ENCODE measurements at regions not wholly inside any gene's neighbourhood (a gene's known extent, or its start where the extent isn't known, plus 50 kb on each side); places are given as distances from the start of the nearest gene placed in this dataset.

DNA sequence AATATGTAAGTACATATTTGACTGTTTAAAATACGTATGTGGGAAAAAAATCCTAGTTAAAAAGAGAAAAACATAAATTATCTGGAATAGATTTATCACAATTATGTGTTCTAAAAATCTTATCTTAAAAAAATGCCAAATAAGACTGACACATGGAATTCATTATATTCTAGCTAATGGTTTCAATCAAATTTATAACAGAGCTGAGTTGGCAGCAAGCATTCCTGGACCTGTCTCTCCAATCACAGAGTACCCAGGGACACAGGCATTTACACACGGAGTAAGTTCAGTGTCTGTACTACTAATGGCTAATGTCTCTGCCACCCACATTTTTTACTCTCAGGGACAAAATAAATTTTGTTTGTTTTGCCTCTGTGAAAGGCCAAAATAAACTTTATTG is 122.3 kb downstream of the RPS12 start:
- no peak for DNase-seq (ENCODE audit: low read depth)

DNA sequence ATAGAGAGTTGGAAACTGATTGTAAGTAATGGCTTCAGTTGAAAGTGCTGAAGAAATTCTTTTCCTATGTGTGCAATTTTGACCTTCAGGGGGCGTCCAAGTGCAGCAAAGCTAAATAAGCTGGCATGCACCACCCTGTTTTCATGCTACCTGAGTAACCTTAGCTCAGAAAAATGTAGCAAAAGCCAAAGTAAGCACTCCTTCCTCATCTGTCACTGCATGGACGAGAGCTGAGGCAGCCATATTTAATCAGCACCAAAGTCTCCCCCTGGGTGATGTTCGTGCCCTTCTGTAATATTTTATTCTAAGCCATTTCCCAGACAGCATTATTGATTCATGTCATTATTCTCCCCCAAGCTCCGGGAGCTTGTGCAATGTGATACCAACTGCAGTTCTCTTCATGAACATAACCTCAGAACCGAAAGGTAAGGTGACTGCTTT is 123.1 kb downstream of the RPS12 start:
- DNase-seq (ENCODE audit: low read depth) = no peak

DNA sequence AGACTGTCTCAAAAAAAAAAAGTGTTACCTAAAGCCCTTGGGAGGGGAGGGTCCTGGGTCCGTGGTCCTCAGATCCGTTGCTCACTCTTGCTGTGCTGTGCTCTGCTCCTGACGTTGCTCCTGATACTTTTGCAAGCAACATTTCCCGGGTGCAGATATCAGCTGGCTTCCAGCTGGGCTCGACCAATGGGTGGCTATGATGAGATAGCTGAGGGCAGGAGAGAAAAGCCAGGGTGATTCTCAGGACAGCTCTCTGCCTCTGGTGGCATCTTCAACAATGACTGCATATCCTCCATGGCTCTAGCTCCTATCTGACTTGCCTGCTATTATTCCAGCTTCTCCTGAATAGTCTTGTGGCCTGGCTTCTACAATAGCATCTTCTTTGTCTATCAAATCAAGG is 134.5 kb downstream of the RPS12 start:
- DNase-seq (ENCODE audit: low read depth) = no peak

DNA sequence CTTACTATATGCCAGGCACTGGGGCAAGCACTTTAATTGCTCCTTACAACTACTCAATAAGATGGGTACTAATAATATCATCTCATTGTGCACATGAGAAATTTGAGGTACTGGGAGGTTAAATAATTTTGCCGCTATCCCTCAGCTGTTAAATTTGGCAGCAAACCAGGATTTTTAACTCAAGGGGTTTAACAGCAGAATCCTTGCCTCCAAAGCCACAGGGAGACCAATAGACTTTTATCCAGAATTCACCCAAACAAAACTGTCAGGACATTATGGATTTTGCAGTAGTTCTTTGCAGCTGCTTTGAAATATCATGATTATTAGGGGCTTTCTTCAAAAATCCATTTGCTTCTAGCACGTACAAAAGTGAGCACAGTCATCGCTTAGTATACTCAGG is 136.2 kb downstream of the RPS12 start:
- no peak for DNase-seq (ENCODE audit: low read depth)

DNA sequence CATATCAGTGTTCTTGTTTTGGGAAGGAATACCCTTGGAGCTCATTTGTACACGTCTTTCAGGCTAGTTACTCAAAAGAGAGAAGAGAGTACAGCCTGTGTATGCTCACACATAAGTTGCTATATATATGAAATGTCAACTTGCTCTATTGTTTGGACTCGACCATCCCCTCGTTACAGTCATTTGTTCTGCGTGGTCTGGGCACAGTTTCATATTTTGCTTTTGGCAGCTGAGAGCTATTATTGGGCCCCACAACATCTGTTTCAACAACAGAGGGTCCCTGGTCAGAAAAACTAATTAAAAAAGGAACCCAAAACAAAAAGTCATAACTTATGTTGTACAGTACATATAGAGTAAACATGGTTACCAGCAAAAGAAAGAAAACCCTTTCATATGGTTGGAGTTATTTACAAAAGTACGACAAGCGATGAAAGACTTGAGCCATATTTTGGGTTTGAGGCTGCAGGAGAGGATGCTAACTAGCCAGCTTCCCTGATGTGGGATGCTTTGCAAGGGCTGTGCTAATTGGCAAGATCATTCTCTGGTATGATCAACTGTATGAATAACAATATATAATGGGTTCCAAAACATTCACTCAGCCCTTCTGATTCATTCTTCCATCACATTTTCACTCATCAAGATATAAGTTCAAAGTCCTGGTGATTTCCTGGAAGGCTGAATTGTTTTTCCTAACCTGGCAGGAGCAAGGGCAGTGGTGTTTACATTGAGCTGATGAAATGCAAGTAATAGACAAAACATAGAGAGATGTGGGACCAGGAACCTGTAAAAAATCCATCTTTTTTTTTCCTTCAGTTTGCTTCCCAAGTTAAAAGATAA is 137.9 kb downstream of the RPS12 start:
- DNase-seq (ENCODE audit: low read depth) = no peak

DNA sequence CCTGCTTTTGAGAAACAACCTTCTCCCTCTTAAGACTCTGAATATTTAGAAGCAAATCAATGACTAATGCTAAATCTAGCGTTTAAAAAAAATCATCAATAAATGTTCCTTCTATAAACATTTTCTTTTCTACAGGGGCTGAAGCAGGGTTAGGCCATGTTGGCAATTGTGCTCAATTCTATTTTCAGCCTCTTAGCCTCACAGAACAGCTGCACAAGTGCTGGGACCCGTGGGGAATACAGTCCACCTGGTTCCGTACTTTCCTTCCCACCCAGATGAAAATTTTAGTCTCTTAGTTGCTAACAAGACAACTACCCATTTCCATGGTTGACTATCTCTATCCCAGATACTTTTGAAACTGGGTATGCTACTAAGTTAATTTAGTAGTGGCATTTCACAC is 138.6 kb downstream of the RPS12 start:
- no peak for DNase-seq (ENCODE audit: low read depth)

DNA sequence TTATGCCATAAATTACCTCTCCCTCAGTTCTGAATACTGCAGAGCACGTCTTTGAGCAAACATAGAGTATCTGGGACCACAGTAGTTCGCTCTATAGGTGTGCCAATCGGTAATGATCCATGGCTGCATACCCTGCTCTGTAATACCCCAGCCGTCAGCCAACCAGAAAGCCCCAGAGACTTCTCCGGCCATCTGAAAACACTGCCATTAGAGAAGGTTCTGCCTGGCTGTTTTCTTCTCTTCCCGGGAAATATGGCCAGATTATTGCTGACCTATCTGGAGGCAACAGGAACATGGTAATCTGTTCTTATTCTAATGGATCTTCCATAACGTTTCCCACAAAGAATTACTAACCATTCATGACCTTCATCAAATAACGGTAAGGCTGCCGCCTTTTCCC is 139.9 kb downstream of the RPS12 start:
- no peak for DNase-seq (ENCODE audit: low read depth)

DNA sequence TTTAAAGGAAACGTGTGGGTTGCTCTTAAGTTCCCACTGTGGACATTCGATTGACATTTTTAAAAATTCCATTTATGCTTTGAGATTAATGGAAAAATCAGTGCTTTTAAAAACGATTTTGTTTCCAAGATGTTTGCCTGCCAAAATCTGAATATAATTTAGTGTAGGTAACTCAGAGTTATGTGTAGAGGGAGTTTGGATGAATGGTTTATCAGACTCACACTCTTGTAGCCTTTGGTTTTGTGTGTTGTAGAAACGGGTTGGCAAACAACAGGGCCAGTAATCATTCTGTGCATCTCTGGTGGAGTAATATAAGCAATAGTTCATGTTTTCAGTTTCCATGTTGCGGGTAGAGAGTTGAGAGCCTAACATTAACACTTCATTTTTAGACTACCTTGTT is 140.6 kb downstream of the RPS12 start:
- no peak for DNase-seq (ENCODE audit: low read depth)

DNA sequence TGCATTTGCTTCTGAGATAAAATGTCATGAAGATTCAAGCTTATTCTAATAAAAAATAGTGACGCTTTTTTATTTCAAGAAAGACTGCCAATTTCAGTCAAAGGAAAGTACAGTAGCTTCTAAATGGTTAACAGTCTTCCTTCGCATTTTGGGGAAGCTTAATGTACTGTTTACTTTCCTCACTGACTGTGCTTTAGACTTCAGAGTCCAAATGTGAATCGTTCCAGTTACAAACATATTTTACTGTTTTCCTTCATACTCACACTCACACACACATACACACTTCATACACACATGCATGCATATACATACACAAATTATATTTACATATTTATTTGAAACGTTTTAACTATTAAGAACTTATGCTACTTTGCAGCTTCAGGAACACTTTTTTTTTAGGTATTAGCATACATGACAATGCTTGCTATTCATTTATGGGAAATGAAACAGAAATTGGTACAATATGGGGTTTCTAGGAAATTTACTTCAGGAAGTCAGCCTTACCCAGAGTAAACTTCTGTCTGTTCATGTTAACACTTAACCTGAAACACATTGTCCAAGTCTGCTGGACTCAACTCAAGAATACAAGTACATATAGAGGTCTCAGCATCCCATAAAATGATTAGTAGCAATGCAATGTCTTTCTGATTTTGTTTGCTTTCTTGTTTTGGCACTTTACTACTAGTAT is 145.4 kb downstream of the RPS12 start:
- no peak for DNase-seq (ENCODE audit: low read depth)

DNA sequence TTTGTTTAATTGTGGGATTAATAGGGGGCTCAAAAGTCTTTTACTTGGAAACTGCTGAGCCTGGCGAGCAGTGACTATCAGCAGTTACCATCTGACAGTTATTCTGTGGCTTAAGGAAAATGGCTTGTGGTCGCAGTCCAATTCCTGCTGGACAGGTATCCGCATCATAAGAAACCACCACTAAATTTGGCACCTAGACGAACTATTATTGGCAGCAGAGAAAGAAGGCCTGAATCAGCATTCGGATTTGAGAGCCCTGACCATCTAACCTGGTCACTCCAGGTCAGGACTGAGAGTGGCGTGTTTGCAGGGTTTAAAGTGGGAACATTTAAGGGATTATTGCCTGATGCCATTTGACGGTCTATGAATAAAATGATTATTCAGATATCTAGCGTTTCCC is 146.4 kb downstream of the RPS12 start:
- DNase-seq (ENCODE audit: low read depth) = no peak

DNA sequence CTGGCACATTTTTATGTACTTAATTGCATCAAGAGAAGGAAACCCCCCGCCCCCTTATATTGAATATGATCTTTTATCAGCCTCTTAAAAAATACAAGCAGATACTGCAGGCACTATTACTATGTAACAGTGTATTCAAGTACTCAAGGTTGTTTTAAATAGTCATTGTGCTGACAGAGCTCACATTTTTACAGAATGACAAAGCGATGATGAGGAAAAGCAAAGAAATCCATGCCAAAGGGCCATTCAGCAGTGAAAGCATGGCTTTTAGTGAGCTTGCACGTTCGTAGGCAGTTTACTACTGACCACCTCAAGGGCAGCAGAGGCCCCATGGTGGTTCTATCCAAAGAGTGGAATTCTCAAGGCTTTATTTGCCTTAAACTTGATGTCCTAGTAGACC is 146.8 kb downstream of the RPS12 start:
- DNase-seq (ENCODE audit: low read depth) = no peak

DNA sequence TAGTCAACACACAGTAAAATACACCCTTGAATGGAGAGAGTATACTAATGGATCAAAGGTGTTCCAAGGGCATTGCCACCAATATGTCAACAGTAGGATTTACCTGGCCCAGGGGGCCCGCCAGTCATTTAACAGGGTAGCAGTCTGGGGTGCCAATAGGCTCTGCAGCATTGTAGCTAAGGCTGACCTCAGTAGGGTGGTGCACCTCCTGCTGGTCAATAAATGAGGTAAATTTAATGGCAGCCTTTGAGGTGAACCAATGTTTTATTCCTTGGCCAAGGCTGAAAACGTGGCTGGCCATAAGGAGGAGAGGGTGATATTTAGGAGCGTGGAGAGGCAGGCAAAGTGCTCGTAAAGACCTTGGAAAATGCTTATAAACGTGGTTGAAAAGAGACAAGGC is 147.2 kb downstream of the RPS12 start:
- no peak for DNase-seq (ENCODE audit: low read depth)

DNA sequence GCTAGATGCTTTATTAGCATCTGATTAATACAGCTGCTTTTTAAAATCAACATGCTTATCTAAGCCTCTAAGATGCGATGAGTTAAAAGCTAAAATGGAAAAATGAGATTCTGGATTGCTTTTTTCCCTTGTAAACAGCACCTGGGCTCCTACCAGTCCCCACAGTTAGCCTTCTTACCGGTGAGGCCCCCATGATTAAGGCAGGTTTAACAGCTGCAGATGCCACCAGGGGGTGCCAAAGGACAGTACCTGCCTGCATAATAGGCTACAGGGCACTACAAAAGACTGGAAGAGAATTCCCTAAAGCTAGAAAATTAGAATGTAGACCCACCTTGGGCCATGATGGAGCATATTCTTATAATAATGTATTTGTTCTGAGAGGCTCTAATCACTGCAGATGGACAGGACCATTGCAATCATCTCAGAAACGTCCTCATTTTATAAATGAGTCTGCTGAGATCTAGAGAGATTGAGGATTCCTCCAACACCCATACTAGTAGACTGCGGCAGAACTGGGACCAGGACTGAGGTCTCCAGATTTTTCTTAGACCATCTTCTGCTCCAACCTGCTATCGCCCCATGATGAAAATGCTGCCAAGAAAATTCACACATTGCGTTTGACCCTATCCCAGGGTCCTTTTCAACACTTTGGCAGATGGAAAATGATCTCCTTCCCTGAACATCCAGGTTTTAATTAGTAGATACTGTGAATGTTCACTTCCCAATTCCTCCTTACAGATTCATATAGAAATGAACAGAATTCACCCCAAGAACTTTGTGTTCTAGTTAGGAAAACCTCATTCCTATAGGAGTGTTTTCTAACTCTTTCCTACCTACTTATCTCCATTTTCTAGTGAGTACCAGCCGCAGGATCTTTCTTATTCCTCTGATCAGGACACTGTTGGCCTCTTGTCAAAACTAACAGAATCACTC is 148.8 kb downstream of the RPS12 start:
- DNase-seq (ENCODE audit: low read depth) = peak; percentile 23

DNA sequence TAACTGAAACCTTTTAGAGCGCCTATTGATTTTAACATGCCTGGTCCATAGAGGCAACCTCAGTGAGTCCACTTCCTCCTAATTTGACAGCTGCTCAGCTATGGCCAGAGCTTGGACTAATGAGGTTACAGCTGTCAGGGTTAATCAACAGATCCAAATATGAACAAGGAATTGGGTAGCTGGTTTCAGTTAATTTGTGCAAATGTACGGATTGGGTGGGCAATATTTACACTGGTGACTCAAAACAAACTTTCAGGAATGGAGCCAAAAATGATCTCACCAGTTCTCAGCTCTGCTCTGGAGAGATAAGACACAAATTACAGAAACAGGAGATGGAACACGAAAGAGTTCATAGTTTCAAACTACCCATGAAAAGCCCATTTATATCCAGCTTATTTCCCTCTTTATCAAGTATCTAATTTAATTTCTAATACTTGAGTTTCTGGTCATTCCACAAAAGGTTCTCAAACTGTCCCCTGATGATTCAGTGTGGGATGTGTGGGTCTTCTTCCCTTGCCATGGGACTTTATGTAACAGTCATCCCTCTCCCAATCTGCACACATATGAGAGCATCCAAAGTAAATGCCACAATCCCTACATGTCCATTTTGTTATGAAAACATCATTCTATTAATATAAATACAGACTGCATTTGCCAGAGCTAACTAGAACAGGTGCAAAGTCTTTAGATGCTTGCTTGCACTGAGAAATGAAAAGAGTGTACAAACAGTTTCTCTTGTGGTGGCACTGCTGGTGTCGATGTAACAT is 149.9 kb downstream of the RPS12 start:
- no peak for DNase-seq (ENCODE audit: low read depth)

DNA sequence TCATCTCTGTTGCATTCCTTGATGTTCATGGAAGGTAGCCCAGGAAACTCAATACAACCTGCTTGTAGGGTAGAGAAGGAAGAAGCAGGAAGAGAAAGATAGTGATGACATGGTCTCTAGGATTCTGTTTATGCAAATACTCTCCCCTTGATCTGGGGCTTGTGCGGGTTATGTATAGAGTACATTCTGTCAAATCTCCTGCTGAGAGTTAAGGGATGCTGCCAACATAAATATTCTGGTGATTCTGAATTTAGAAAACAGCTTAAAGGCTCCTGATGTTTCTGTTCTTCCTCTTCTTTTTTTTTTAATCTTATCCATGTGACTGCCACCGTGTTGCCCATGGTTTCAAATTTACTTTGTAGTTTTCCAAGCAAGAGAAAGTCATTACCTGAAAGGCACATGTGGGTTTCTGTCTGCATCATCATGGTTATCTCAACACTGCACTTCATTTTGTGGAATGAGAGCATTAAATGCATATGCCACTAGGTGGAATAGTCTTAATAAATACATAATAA is 150.6 kb downstream of the RPS12 start:
- DNase-seq (ENCODE audit: low read depth) = no peak

DNA sequence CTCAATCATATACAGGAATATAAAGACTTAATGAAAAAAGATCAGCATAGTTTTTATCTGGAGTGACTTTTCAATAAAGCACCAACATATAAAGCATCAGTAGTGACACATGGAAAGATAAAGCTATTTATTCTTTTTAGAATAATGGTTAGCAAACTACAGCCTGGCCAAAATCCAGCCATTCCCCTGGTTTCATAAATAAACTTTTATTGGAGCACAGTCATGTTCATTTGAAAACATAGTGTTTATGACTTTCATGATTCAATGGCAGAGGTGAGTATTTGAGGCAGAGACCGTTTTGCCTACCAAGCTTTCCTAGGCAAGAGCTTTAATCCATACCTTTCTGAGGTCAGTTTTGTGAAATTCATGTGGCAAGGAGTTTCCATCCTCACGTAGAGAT is 153.5 kb downstream of the RPS12 start:
- DNase-seq (ENCODE audit: low read depth) = no peak

DNA sequence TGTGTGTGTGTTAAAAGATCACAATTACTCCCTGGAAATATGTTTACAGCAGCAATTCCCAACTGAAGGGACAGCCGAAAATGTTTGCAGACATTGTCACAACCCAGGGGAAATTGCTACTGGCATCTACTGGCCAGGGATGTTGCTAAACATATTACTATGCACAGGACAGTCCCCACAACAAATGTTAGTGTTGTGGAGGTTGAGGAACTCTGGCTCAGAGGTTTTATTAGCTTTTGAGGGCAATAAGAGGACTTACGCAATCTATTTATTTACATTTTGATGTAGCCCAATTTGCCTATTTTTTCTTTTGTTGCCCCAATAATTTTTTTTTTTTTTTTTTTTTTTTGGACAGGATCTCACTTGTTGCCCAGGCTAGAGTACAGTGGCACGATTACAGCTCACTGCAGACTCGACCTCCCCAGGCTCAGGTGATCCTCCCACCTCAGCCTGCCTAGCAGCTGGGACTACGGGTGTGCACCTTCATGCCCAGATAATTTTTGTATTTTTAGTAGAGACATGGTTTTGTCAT is 154.1 kb downstream of the RPS12 start:
- DNase-seq (ENCODE audit: low read depth) = no peak

DNA sequence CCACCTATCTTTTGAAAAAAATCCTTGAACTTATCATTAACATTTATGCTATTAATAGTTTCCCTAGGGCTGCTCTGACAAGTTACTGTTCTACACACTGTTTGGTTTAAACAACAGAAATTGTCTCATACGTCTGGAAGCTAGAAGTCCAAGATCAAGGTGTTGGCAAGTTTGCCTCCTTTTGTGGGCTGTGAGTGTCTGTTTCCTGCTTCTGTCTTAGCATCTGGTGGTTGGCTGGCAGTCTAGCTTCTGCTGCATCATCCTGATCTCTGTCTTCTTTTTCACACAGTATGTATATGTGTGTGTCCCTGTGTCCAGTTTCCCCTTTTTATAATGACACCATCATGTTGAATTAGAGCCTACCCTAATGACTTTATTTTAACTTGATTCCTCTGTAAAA is 154.8 kb downstream of the RPS12 start:
- no peak for DNase-seq (ENCODE audit: low read depth)

DNA sequence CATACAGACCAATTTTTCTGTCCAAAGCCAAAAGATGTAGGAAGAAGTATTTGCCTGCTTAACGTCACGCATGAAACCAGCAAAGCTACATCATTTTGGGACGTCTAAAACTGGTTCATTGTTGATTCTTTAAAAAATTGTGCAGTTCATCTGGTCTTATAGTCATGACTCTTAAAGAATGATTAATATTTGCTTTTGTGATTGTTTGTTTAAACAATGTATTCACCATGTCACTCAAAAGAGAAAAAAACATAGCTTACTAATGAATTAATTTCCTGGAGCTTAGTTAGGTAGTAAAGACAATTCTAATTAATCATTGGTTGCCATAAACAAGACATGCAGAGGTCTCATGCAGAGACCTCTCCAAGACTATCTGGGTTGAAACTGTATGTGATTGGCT is 157.3 kb downstream of the RPS12 start:
- no peak for DNase-seq (ENCODE audit: low read depth)

DNA sequence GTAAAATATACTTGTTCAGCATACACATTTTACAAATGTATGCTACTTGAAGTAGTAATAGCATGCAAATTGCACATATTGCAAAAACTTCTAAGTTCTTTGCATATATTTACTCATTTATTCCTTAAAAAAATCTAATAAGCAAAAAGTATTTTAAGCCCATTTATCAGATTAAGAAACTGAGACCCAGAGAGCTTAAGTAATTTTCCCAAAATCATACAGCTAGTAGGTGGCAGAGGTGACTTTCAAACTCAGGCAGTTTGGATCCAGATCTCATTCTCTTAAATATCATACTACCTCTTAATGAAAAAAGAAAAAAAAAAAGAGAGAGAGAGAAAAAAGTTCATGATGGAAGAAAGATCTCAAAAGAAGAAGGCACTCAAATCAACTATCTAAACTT is 157.9 kb downstream of the RPS12 start:
- no peak for DNase-seq (ENCODE audit: low read depth)

DNA sequence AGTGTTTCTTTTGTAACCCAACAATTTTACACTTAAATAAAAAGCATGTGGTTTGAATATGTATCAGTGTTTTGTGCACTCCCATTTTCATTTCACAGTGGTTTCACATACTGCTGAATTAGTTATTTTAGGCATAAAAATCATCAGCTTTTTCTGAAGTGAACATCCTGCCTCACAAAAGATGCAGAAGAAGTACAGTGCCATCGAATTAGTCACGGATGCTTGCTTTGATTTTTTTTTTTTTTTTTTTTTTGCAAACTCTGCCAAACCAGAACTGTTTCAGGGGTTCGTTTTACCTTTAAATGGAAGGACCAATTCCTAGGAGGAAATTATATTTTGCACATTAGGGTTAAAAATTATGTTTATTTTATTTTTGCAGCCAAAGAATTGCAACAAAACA is 158.6 kb downstream of the RPS12 start:
- DNase-seq (ENCODE audit: low read depth) = no peak
